ES-I3 (cell line): ENCODE measurements at regions not wholly inside any gene's neighbourhood (a gene's known extent, or its start where the extent isn't known, plus 50 kb on each side); places are given as distances from the start of the nearest gene placed in this dataset.

ENCODE experiments used
- H3K36me3 ChIP-seq: 2 replicates; pipeline ENCODE4 v1.6.1; 2013; ENCODE audit warnings: mild to moderate bottlenecking, low read length, control low read depth, moderate library complexity; ENCODE audit not compliant: insufficient read depth
- H3K4me1 ChIP-seq: 2 replicates; pipeline ENCODE4 v1.6.1; 2013; ENCODE audit warnings: mild to moderate bottlenecking, control low read depth, low read length; ENCODE audit not compliant: insufficient read depth
- H3K9ac ChIP-seq: 2 replicates; pipeline ENCODE4 v1.6.1; 2013; ENCODE audit warnings: low read depth, mild to moderate bottlenecking, low read length, moderate library complexity
- H3K9me3 ChIP-seq: 2 replicates; pipeline ENCODE4 v1.6.1; 2013; ENCODE audit warnings: mild to moderate bottlenecking, low read length, moderate library complexity; ENCODE audit not compliant: control insufficient read depth, insufficient read depth

- H3K36me3 ChIP-seq: no peaks in the 10 kb centered on the region
- peaks cover 14% of the 10 kb centered on the region; the same call in 1 of the 2 replicates for H3K4me1 ChIP-seq
- no peaks in the 10 kb centered on the region for H3K9me3 ChIP-seq
- H3K9ac ChIP-seq: no peak overlapping the region
Measured at GRCh38 chr18:76145521-76146376, 349.3 kb downstream of the ZNF516 start.

- peaks cover 9% of the 10 kb centered on the region; the same call in 1 of the 2 replicates for H3K4me1 ChIP-seq
- H3K36me3 ChIP-seq: no peaks in the 10 kb centered on the region
- H3K9ac ChIP-seq: no peak overlapping the region
- H3K9me3 ChIP-seq: no peaks in the 10 kb centered on the region
Measured at GRCh38 chr18:76144844-76145243, 350.2 kb downstream of the ZNF516 start.

- Histone ChIP-seq H3K36me3 (no peaks in the 10 kb centered on the region), H3K9me3 (no peaks in the 10 kb centered on the region), H3K4me1 (peaks cover 9% of the 10 kb centered on the region; the same call in 1 of the 2 replicates), H3K9ac (no peak overlapping the region)
Measured at GRCh38 chr18:76142611-76143010, 352.4 kb downstream of the ZNF516 start.

- no peak overlapping the region for H3K9ac ChIP-seq
- no peaks in the 10 kb centered on the region for H3K4me1 ChIP-seq
- H3K9me3 ChIP-seq: no peaks in the 10 kb centered on the region
- H3K36me3 ChIP-seq: no peaks in the 10 kb centered on the region
Measured at GRCh38 chr18:76139844-76140243, 355.2 kb downstream of the ZNF516 start.

- no peaks in the 10 kb centered on the region; the same call in 1 of the 2 replicates for H3K9me3 ChIP-seq
- no peaks in the 10 kb centered on the region for H3K36me3 ChIP-seq
- H3K4me1 ChIP-seq: no peaks in the 10 kb centered on the region
- no peak overlapping the region for H3K9ac ChIP-seq
Measured at GRCh38 chr18:76137216-76137615, 357.8 kb downstream of the ZNF516 start.

- no peaks in the 10 kb centered on the region; the same call in 1 of the 2 replicates for H3K9me3 ChIP-seq
- H3K4me1 ChIP-seq: no peaks in the 10 kb centered on the region
- H3K36me3 ChIP-seq: no peaks in the 10 kb centered on the region
- H3K9ac ChIP-seq: no peak overlapping the region
Measured at GRCh38 chr18:76136701-76137100, 358.3 kb downstream of the ZNF516 start.

GRCh38 chr18:76134628-76135027, 360.4 kb downstream of the ZNF516 start:
- no peaks in the 10 kb centered on the region for H3K4me1 ChIP-seq
- H3K9ac ChIP-seq: no peak overlapping the region
- no peaks in the 10 kb centered on the region for H3K36me3 ChIP-seq
- H3K9me3 ChIP-seq: no peaks in the 10 kb centered on the region; the same call in 1 of the 2 replicates

- Histone ChIP-seq H3K4me1 (no peaks in the 10 kb centered on the region), H3K9ac (no peak overlapping the region)
Measured at GRCh38 chr18:76133873-76134272, 361.2 kb downstream of the ZNF516 start.

GRCh38 chr18:76131738-76132137, 363.3 kb downstream of the ZNF516 start:
- Histone ChIP-seq H3K9ac (no peak overlapping the region), H3K9me3 (no peaks in the 10 kb centered on the region; the same call in 1 of the 2 replicates), H3K4me1 (no peaks in the 10 kb centered on the region), H3K36me3 (no peaks in the 10 kb centered on the region)

More at GRCh38 chr18:76133873-76134272, 361.2 kb downstream of the ZNF516 start:
- no peaks in the 10 kb centered on the region; the same call in 1 of the 2 replicates for H3K9me3 ChIP-seq
- no peaks in the 10 kb centered on the region for H3K36me3 ChIP-seq

GRCh38 chr18:76130845-76131244, 364.2 kb downstream of the ZNF516 start:
- no peaks in the 10 kb centered on the region for H3K4me1 ChIP-seq
- H3K9me3 ChIP-seq: no peaks in the 10 kb centered on the region; the same call in 1 of the 2 replicates
- no peak overlapping the region for H3K9ac ChIP-seq
- H3K36me3 ChIP-seq: no peaks in the 10 kb centered on the region

GRCh38 chr18:76126327-76126726, 368.7 kb downstream of the ZNF516 start:
- no peaks in the 10 kb centered on the region for H3K36me3 ChIP-seq
- H3K9ac ChIP-seq: no peak overlapping the region
- no peaks in the 10 kb centered on the region for H3K4me1 ChIP-seq
- no peaks in the 10 kb centered on the region for H3K9me3 ChIP-seq

- Histone ChIP-seq H3K36me3 (no peaks in the 10 kb centered on the region), H3K9ac (no peak overlapping the region), H3K9me3 (no peaks in the 10 kb centered on the region), H3K4me1 (no peaks in the 10 kb centered on the region)
Measured at GRCh38 chr18:76121011-76121410, 374.0 kb downstream of the ZNF516 start.

- Histone ChIP-seq H3K9ac (no peak overlapping the region), H3K36me3 (no peaks in the 10 kb centered on the region), H3K9me3 (no peaks in the 10 kb centered on the region), H3K4me1 (no peaks in the 10 kb centered on the region)
Measured at GRCh38 chr18:76115580-76115979, 379.5 kb downstream of the ZNF516 start.

- Histone ChIP-seq H3K9me3 (no peaks in the 10 kb centered on the region; the same call in 1 of the 2 replicates), H3K9ac (no peak overlapping the region), H3K36me3 (no peaks in the 10 kb centered on the region), H3K4me1 (no peaks in the 10 kb centered on the region)
Measured at GRCh38 chr18:76113101-76113500, 381.9 kb downstream of the ZNF516 start.

GRCh38 chr18:76102626-76103025, 392.4 kb downstream of the ZNF516 start:
- Histone ChIP-seq H3K9ac (no peak overlapping the region), H3K9me3 (peaks cover 3% of the 10 kb centered on the region; the same call in 1 of the 2 replicates), H3K4me1 (no peaks in the 10 kb centered on the region), H3K36me3 (no peaks in the 10 kb centered on the region)
